Cerebellar cortex (tissue), 1 donor: ENCODE measurements at regions not wholly inside any gene's neighbourhood (a gene's known extent, or its start where the extent isn't known, plus 50 kb on each side); places are given as distances from the start of the nearest gene placed in this dataset.

ENCODE experiments used
- DNase-seq: peaks from one replicate; pipeline ENCODE4 v3.0.0-alpha.2; 2015; ENCODE audit warnings: low spot score

- DNase-seq, result no peak
Observed at GRCh38 chr5:163622799-163623198, 117.4 kb downstream of the MAT2B start.

GRCh38 chr5:163623524-163623923 lies 118.1 kb downstream of the MAT2B start:
- no peak for DNase-seq

- no peak for DNase-seq
Observed at GRCh38 chr5:163623986-163624385, 118.6 kb downstream of the MAT2B start.

GRCh38 chr5:163624431-163624830 lies 119.0 kb downstream of the MAT2B start:
- no peak for DNase-seq

GRCh38 chr5:163626904-163627434 lies 121.5 kb downstream of the MAT2B start:
- DNase-seq, result no peak

- DNase-seq, result no peak
Observed at GRCh38 chr5:163631856-163632255, 126.4 kb downstream of the MAT2B start.

GRCh38 chr5:163633926-163634460 lies 128.6 kb downstream of the MAT2B start:
- no peak for DNase-seq

GRCh38 chr5:163635631-163636030 lies 130.2 kb downstream of the MAT2B start:
- no peak for DNase-seq

GRCh38 chr5:163642904-163643303 lies 137.5 kb downstream of the MAT2B start:
- DNase-seq, result no peak

GRCh38 chr5:163645421-163646416 lies 140.3 kb downstream of the MAT2B start:
- no peak for DNase-seq

GRCh38 chr5:163649514-163649913 lies 144.1 kb downstream of the MAT2B start:
- no peak for DNase-seq

GRCh38 chr5:163653526-163653925 lies 148.1 kb downstream of the MAT2B start:
- no peak for DNase-seq

- no peak for DNase-seq
Observed at GRCh38 chr5:163658702-163659567, 153.5 kb downstream of the MAT2B start.

GRCh38 chr5:163659568-163659902 lies 154.1 kb downstream of the MAT2B start:
- no peak for DNase-seq

GRCh38 chr5:163660486-163660885 lies 155.1 kb downstream of the MAT2B start:
- DNase-seq, result no peak

- no peak for DNase-seq
Observed at GRCh38 chr5:163661360-163661759, 155.9 kb downstream of the MAT2B start.

GRCh38 chr5:163670036-163670435 lies 164.6 kb downstream of the MAT2B start:
- DNase-seq, result no peak

GRCh38 chr5:163677092-163677491 lies 171.7 kb downstream of the MAT2B start:
- DNase-seq, result no peak

- DNase-seq, result no peak
Observed at GRCh38 chr5:163682234-163682633, 176.8 kb downstream of the MAT2B start.

GRCh38 chr5:163687414-163687813 lies 182.0 kb downstream of the MAT2B start:
- no peak for DNase-seq

- no peak for DNase-seq
Observed at GRCh38 chr5:163692091-163692490, 186.7 kb downstream of the MAT2B start.

GRCh38 chr5:163695830-163696578 lies 190.6 kb downstream of the MAT2B start:
- peak; percentile 67 for DNase-seq
